Endodermal cell (in vitro differentiated cells): ENCODE measurements at regions not wholly inside any gene's neighbourhood (a gene's known extent, or its start where the extent isn't known, plus 50 kb on each side); places are given as distances from the start of the nearest gene placed in this dataset.

Experiments used
- DNase-seq: peaks from one replicate; pipeline ENCODE4 v3.0.0-alpha.2; 2017
- H3K27ac ChIP-seq: 2 replicates; pipeline ENCODE4 v1.5.1; 2013; ENCODE audit warnings: mild to moderate bottlenecking, low read depth, low read length, moderate library complexity
- H3K27me3 ChIP-seq: 2 replicates; pipeline ENCODE4 v1.6.1; 2013; ENCODE audit warnings: mild to moderate bottlenecking, low read length, moderate library complexity; ENCODE audit not compliant: insufficient read depth, control insufficient read depth, poor library complexity, severe bottlenecking
- H3K36me3 ChIP-seq: 2 replicates; pipeline ENCODE4 v1.7.0; 2013; ENCODE audit warnings: mild to moderate bottlenecking, low read length, moderate library complexity; ENCODE audit not compliant: control insufficient read depth, insufficient read depth
- H3K4me1 ChIP-seq: one replicate; pipeline ENCODE4 v1.7.0; 2013; ENCODE audit warnings: low read length; ENCODE audit not compliant: control insufficient read depth, insufficient read depth
- H3K4me3 ChIP-seq: 2 replicates; pipeline ENCODE4 v1.5.1; 2013; ENCODE audit warnings: mild to moderate bottlenecking, low read length, moderate library complexity
- H3K9ac ChIP-seq: 2 replicates; pipeline ENCODE4 v1.6.1; 2013; ENCODE audit warnings: mild to moderate bottlenecking, low read length, moderate library complexity; ENCODE audit not compliant: poor library complexity, severe bottlenecking; ENCODE audit errors: extremely low read depth
- H3K9me3 ChIP-seq: 2 replicates; pipeline ENCODE4 v1.6.1; 2013; ENCODE audit warnings: mild to moderate bottlenecking, low read length, moderate library complexity; ENCODE audit not compliant: control insufficient read depth
- H3K27ac Mint-ChIP-seq: 2 replicates; pipeline ENCODE4 v1.8.0; 2020; ENCODE audit warnings: mixed read lengths
- H3K27me3 Mint-ChIP-seq: 2 replicates; pipeline ENCODE4 v1.8.0; 2021; ENCODE audit warnings: mild to moderate bottlenecking, mixed read lengths; ENCODE audit not compliant: insufficient read depth
- H3K36me3 Mint-ChIP-seq: 2 replicates; pipeline ENCODE4 v1.8.0; 2020; ENCODE audit warnings: low read depth, mixed read lengths
- H3K4me1 Mint-ChIP-seq: 2 replicates; pipeline ENCODE4 v1.8.0; 2020; ENCODE audit warnings: mixed read lengths
- H3K4me3 Mint-ChIP-seq: 2 replicates; pipeline ENCODE4 v1.8.0; 2020; ENCODE audit warnings: mild to moderate bottlenecking, moderate library complexity, mixed read lengths
- H3K9me3 Mint-ChIP-seq: 2 replicates; pipeline ENCODE4 v1.8.0; 2020; ENCODE audit warnings: mild to moderate bottlenecking, mixed read lengths
- WGBS, 2 experiments: methylation state at CpG; one replicate each; pipeline versions ENCODE4 v1.1.5 to v1.1.7; 2013; ENCODE audit warnings: missing lambda C conversion rate in 2 of 2, mixed read lengths in 1 of 2; ENCODE audit not compliant: insufficient coverage in 1 of 2, insufficient read length in 1 of 2; 5-methylcytosine and 5-hydroxymethylcytosine counted together
- TF ChIP-seq, protein P1 (sequence below): fragments of 200-600 bp; sonication (generic); conservative IDR thresholded peaks from 2 replicates; pipeline ENCODE4 v1.5.0; 2021; ENCODE audit warnings: antibody characterized with exemption, mild to moderate bottlenecking

DNA sequence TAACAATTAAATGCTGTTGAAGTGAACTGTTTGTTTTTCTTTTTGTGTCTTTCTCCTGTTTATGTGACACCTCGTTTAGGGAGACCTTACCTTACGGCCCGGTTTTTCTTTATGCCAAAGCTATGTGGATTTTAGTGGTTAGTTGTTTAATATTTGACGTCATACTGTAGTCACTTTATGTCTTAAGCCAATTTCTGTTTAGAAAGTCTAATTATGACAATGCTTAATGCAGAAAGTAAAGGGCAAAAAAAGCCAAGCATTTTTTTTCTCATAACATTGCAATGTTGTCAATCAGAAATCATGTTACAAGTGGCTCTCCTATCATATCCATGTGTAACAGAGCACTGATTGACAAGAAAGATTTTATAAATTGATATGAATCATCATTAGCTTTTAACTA, 442.5 kb upstream of the ARRDC3 start:
- WGBS, 2 experiments = 81% methylated on average over 4 of the region's 4 CpGs; no CpG with 5 or more reads in 1 of the 2 experiments
- Histone ChIP-seq H3K27ac (no peak overlapping the region), H3K36me3 (no peaks in the 10 kb centered on the region), H3K4me1 (no peaks in the 10 kb centered on the region), H3K27me3 (no peaks in the 10 kb centered on the region), H3K9me3 (no peaks in the 10 kb centered on the region), H3K9ac (no peak overlapping the region), H3K4me3 (no peak overlapping the region)
- Mint-ChIP-seq H3K36me3 (no peaks in the 10 kb centered on the region), H3K27ac (peak overlapping the region; percentile 4), H3K4me1 (peaks cover 5% of the 10 kb centered on the region), H3K4me3 (no peak overlapping the region), H3K9me3 (no peaks in the 10 kb centered on the region), H3K27me3 (no peaks in the 10 kb centered on the region)
- TF ChIP-seq, protein P1, sequence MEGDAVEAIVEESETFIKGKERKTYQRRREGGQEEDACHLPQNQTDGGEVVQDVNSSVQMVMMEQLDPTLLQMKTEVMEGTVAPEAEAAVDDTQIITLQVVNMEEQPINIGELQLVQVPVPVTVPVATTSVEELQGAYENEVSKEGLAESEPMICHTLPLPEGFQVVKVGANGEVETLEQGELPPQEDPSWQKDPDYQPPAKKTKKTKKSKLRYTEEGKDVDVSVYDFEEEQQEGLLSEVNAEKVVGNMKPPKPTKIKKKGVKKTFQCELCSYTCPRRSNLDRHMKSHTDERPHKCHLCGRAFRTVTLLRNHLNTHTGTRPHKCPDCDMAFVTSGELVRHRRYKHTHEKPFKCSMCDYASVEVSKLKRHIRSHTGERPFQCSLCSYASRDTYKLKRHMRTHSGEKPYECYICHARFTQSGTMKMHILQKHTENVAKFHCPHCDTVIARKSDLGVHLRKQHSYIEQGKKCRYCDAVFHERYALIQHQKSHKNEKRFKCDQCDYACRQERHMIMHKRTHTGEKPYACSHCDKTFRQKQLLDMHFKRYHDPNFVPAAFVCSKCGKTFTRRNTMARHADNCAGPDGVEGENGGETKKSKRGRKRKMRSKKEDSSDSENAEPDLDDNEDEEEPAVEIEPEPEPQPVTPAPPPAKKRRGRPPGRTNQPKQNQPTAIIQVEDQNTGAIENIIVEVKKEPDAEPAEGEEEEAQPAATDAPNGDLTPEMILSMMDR = no peak
- DNase-seq = no peak

DNA sequence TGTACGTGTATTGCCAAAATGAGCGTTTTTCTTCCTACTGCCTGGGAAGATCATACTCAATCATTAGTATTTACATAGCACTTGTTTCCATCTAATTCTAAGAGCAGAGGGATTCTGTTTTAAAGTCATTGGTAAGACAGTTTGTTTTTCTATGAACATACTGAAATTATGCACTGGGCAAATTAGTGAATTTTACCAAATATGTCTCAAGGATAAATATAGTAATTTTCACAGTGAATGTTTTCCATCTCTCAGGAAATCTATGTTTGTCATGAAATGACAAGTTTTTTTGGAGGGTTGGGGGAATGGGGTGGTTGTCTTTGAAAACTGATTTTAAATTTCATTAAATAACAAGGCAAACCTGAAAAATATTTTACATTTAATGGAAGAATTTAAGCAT, 441.3 kb upstream of the ARRDC3 start:
- H3K36me3 ChIP-seq = no peaks in the 10 kb centered on the region
- H3K9me3 ChIP-seq = no peaks in the 10 kb centered on the region
- 88% methylated on average over 2 of the region's 2 CpGs; no CpG with 5 or more reads in 1 of the 2 experiments for WGBS, 2 experiments

DNA sequence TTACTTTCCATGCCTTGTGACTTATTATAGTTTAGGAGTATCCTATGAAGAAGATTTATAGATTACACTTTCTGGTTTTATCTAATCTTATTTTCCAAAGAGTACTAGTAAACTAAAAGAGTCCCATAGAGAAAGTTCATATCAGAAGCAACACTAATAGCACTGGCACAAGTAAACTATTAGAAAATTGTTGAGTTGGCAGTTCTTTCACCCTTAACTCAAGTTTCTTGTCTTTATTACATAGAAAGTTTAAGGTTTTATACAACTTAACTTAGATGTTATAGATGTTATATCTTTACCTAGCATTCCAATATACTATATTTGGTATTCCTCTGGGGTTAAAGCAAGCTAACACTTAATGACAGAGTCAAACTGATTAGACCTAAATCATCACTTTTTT, 437.8 kb upstream of the ARRDC3 start:
- no peak overlapping the region for H3K27ac ChIP-seq
- H3K9me3 ChIP-seq = no peaks in the 10 kb centered on the region
- no peak overlapping the region for H3K4me3 ChIP-seq
- TF ChIP-seq, protein P1 = no peak
- Mint-ChIP-seq H3K27me3 (no peaks in the 10 kb centered on the region), H3K9me3 (no peaks in the 10 kb centered on the region), H3K4me1 (peaks cover 5% of the 10 kb centered on the region), H3K4me3 (no peak overlapping the region), H3K27ac (no peak overlapping the region), H3K36me3 (no peaks in the 10 kb centered on the region)
- H3K27me3 ChIP-seq = no peaks in the 10 kb centered on the region
- DNase-seq = no peak
- H3K4me1 ChIP-seq = no peaks in the 10 kb centered on the region
- no peaks in the 10 kb centered on the region for H3K36me3 ChIP-seq
- H3K9ac ChIP-seq = no peak overlapping the region

More for the DNA sequence above, 441.3 kb upstream of the ARRDC3 start:
- no peaks in the 10 kb centered on the region for H3K27me3 Mint-ChIP-seq
- no peak overlapping the region for H3K4me3 Mint-ChIP-seq
- peaks cover 5% of the 10 kb centered on the region for H3K4me1 Mint-ChIP-seq
- Histone ChIP-seq H3K27me3 (no peaks in the 10 kb centered on the region), H3K4me1 (no peaks in the 10 kb centered on the region), H3K9ac (no peak overlapping the region), H3K4me3 (no peak overlapping the region), H3K27ac (no peak overlapping the region)
- H3K36me3 Mint-ChIP-seq = no peaks in the 10 kb centered on the region
- no peaks in the 10 kb centered on the region for H3K9me3 Mint-ChIP-seq
- TF ChIP-seq, protein P1 = no peak
- DNase-seq = no peak
- H3K27ac Mint-ChIP-seq = no peak overlapping the region
